HEK293 (cell line): ENCODE measurements at regions not wholly inside any gene's neighbourhood (a gene's known extent, or its start where the extent isn't known, plus 50 kb on each side); places are given as distances from the start of the nearest gene placed in this dataset.

ENCODE experiments used
- CTCF ChIA-PET: fragments of 350-600 bp; formaldehyde crosslinking; extraction: SDS; loops from one replicate; lab custom pipeline; 2021; ENCODE audit warnings: antibody characterized with exemption; lab: Yijun Ruan, JAX
- POLR2A ChIA-PET: fragments of 300-600 bp; formaldehyde crosslinking; extraction: SDS; loops from one replicate; lab custom pipeline; 2020; ENCODE audit warnings: antibody characterized with exemption, inconsistent platforms; lab: Yijun Ruan, JAX
- H3K27ac ChIP-seq: fragments of 200-500 bp; sonication (Bioruptor generic); 2 replicates; pipeline ENCODE4 v1.5.1; 2014; ENCODE audit warnings: low read depth, low read length, control low read depth, inconsistent platforms; ENCODE audit errors: extremely low read depth
- H3K36me3 ChIP-seq, 2 experiments: fragments of 200-500 bp in 1 of 2; sonication (Bioruptor generic) in 1 of 2; 1 replicate in 1 of 2; 2 replicates in 1 of 2; pipeline ENCODE4 v1.5.1; 2014 to 2017; ENCODE audit warnings: inconsistent platforms in 2 of 2, low read length in 2 of 2; ENCODE audit not compliant: control insufficient read depth in 2 of 2, insufficient read depth in 1 of 2
- H3K4me1 ChIP-seq: fragments of 200-500 bp; sonication (Bioruptor generic); 2 replicates; pipeline ENCODE4 v1.5.1; 2014; ENCODE audit warnings: mild to moderate bottlenecking, low read length, inconsistent platforms; ENCODE audit not compliant: control insufficient read depth, insufficient read depth
- H3K4me3 ChIP-seq: 2 replicates; pipeline ENCODE4 v1.5.1; 2011; ENCODE audit warnings: low read depth, mild to moderate bottlenecking, control low read depth, low read length, moderate library complexity
- H3K9me3 ChIP-seq: fragments of 200-500 bp; sonication (Bioruptor generic); 2 replicates; pipeline ENCODE4 v1.5.1; 2014; ENCODE audit warnings: low read depth, low read length, inconsistent platforms; ENCODE audit not compliant: control insufficient read depth, insufficient read depth
- FEZF1 ChIP-seq: fragments of 450-650 bp; formaldehyde crosslinking; IDR thresholded peaks from 2 replicates; pipeline ENCODE4 v1.5.1; 2016; ENCODE audit warnings: missing biosample characterization, missing genetic modification characterization
- GLIS2 ChIP-seq: fragments of 450-650 bp; formaldehyde crosslinking; IDR thresholded peaks from 2 replicates; pipeline ENCODE4 v1.5.1; 2016; ENCODE audit warnings: missing biosample characterization, missing genetic modification characterization
- KLF16 ChIP-seq: fragments of 450-650 bp; formaldehyde crosslinking; IDR thresholded peaks from 2 replicates; pipeline ENCODE4 v1.5.1; 2017; ENCODE audit warnings: missing biosample characterization, missing genetic modification characterization
- REPIN1 ChIP-seq: fragments of 450-650 bp; formaldehyde crosslinking; IDR thresholded peaks from 2 replicates; pipeline ENCODE4 v1.5.1; 2017; ENCODE audit warnings: missing biosample characterization, missing genetic modification characterization, low read depth
- SCRT2 ChIP-seq: fragments of 450-650 bp; formaldehyde crosslinking; IDR thresholded peaks from 2 replicates; pipeline ENCODE4 v1.5.1; 2016; ENCODE audit warnings: missing biosample characterization, missing genetic modification characterization
- SP3 ChIP-seq: fragments of 450-650 bp; formaldehyde crosslinking; IDR thresholded peaks from 2 replicates; pipeline ENCODE4 v1.5.1; 2016; ENCODE audit warnings: missing biosample characterization, missing genetic modification characterization
- ZNF24 ChIP-seq: fragments of 450-650 bp; formaldehyde crosslinking; IDR thresholded peaks from 2 replicates; pipeline ENCODE4 v1.5.1; 2016; ENCODE audit warnings: missing biosample characterization, missing genetic modification characterization
- ZNF335 ChIP-seq: fragments of 450-650 bp; formaldehyde crosslinking; conservative IDR thresholded peaks from 2 replicates; pipeline ENCODE4 v1.5.1; 2016; ENCODE audit warnings: missing biosample characterization, missing genetic modification characterization
- ZNF366 ChIP-seq: fragments of 450-650 bp; formaldehyde crosslinking; conservative IDR thresholded peaks from 2 replicates; pipeline ENCODE4 v1.5.1; 2016; ENCODE audit warnings: missing biosample characterization, missing genetic modification characterization
- ZNF398 ChIP-seq: fragments of 450-650 bp; formaldehyde crosslinking; IDR thresholded peaks from 2 replicates; pipeline ENCODE4 v1.5.1; 2017; ENCODE audit warnings: missing biosample characterization, missing genetic modification characterization
- ZNF629 ChIP-seq: fragments of 450-650 bp; formaldehyde crosslinking; IDR thresholded peaks from 2 replicates; pipeline ENCODE4 v1.5.1; 2017; ENCODE audit warnings: missing biosample characterization, missing genetic modification characterization
- ZNF654 ChIP-seq: fragments of 450-650 bp; formaldehyde crosslinking; IDR thresholded peaks from 2 replicates; pipeline ENCODE4 v1.5.1; 2016; ENCODE audit warnings: low read depth, missing biosample characterization, missing genetic modification characterization
- ZNF658 ChIP-seq: fragments of 450-650 bp; formaldehyde crosslinking; IDR thresholded peaks from 2 replicates; pipeline ENCODE4; 2016; ENCODE audit warnings: missing biosample characterization, missing genetic modification characterization
- ZNF843 ChIP-seq: fragments of 450-650 bp; formaldehyde crosslinking; IDR thresholded peaks from 2 replicates; pipeline ENCODE4 v1.5.1; 2016; ENCODE audit warnings: missing biosample characterization, missing genetic modification characterization
- ZSCAN5A ChIP-seq: fragments of 450-650 bp; formaldehyde crosslinking; IDR thresholded peaks from 2 replicates; pipeline ENCODE4 v1.5.1; 2016; ENCODE audit warnings: missing biosample characterization, missing genetic modification characterization
- TF ChIP-seq, protein P1 (sequence below): fragments of 450-650 bp; formaldehyde crosslinking; IDR thresholded peaks from 2 replicates; pipeline ENCODE4 v1.5.1; 2017; ENCODE audit warnings: missing biosample characterization, missing genetic modification characterization
- TF ChIP-seq, protein P2 (sequence below): fragments of 450-650 bp; formaldehyde crosslinking; IDR thresholded peaks from 2 replicates; pipeline ENCODE4 v1.5.0; 2017; ENCODE audit warnings: missing biosample characterization, missing genetic modification characterization, borderline replicate concordance
- TF ChIP-seq, protein P3 (sequence below): fragments of 450-650 bp; formaldehyde crosslinking; IDR thresholded peaks from 2 replicates; pipeline ENCODE4 v1.5.1; 2016; ENCODE audit warnings: missing biosample characterization, missing genetic modification characterization

DNA sequence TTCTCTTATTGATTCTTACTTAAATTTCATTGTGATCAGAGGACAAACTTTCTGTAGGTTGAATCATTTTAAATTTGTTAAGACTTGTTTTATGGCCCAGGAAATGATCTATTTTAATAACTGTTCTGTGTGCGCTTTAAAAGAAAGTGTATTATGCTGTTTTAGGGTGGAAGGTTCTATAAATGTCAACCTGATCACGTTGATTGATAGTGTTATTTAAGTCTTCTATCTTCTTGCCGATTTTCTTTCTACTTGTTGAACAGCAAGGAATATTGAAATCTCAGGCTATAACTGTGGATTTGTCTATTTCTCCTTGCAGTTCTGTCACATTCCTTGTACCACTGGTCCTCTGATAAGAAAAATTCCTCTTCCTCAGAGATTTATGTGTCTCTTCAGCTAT, 112.7 kb downstream of the TANC2 start:
- Histone ChIP-seq H3K36me3 (no peaks in the 10 kb centered on the region), H3K27ac (no peak overlapping the region), H3K4me3 (no peak overlapping the region), H3K9me3 (no peaks in the 10 kb centered on the region), H3K4me1 (no peaks in the 10 kb centered on the region)
- ChIA-PET POLR2A (no interaction called here), CTCF (no interaction called here)
- no peak for TF ChIP-seq ZSCAN5A
- TF ChIP-seq SCRT2 (tag by site-specific recombination), result peak; percentile 61
- TF ChIP-seq ZNF843, result no peak
- TF ChIP-seq, protein P1, sequence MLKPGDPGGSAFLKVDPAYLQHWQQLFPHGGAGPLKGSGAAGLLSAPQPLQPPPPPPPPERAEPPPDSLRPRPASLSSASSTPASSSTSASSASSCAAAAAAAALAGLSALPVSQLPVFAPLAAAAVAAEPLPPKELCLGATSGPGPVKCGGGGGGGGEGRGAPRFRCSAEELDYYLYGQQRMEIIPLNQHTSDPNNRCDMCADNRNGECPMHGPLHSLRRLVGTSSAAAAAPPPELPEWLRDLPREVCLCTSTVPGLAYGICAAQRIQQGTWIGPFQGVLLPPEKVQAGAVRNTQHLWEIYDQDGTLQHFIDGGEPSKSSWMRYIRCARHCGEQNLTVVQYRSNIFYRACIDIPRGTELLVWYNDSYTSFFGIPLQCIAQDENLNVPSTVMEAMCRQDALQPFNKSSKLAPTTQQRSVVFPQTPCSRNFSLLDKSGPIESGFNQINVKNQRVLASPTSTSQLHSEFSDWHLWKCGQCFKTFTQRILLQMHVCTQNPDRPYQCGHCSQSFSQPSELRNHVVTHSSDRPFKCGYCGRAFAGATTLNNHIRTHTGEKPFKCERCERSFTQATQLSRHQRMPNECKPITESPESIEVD (tag by site-specific recombination), result peak; percentile 45

- H3K4me3 ChIP-seq, result no peak overlapping the region
- no peaks in the 10 kb centered on the region for H3K9me3 ChIP-seq
- H3K4me1 ChIP-seq, result no peaks in the 10 kb centered on the region
- 0 out of 2 replicates have a peak, but pooled peaks have one; percentile 2 for TF ChIP-seq ZNF335
- TF ChIP-seq, protein P2, sequence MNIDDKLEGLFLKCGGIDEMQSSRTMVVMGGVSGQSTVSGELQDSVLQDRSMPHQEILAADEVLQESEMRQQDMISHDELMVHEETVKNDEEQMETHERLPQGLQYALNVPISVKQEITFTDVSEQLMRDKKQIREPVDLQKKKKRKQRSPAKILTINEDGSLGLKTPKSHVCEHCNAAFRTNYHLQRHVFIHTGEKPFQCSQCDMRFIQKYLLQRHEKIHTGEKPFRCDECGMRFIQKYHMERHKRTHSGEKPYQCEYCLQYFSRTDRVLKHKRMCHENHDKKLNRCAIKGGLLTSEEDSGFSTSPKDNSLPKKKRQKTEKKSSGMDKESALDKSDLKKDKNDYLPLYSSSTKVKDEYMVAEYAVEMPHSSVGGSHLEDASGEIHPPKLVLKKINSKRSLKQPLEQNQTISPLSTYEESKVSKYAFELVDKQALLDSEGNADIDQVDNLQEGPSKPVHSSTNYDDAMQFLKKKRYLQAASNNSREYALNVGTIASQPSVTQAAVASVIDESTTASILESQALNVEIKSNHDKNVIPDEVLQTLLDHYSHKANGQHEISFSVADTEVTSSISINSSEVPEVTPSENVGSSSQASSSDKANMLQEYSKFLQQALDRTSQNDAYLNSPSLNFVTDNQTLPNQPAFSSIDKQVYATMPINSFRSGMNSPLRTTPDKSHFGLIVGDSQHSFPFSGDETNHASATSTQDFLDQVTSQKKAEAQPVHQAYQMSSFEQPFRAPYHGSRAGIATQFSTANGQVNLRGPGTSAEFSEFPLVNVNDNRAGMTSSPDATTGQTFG (tag by site-specific recombination), result no peak
- TF ChIP-seq ZNF654, result peak; percentile 38
- TF ChIP-seq, protein P1 (tag by site-specific recombination), result no peak
- no peak overlapping the region for H3K27ac ChIP-seq
- H3K36me3 ChIP-seq, result no peaks in the 10 kb centered on the region
- ChIA-PET POLR2A (no interaction called here), CTCF (interaction anchor here (0.5 to 3.1 kb wide), 23 partner anchors 9 to 409 kb away, joined by 3 to 48 read pairs (median 4); no protein-coding TSS in a partner anchor)
These were observed 116.3 kb downstream of the TANC2 start for GRCh38 chr17:63082273-63082861.

DNA sequence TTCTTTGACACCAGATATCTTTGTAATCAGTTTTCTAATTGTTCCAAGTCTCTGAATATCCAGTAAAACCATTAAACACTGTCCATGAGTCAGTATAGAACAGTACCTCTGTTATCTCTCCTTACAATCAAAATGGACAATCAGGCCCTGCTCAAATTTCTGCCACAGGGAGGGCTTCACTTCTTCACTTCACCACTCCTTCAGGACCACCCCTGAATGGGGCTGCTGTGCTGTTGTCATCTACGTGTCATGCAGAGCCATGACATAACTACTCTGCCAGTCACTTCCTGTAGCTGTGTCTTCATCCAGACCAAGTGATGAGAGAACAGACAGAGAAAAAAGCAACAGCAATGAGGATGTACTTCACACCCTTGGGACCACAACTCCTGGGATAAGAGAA, 116.9 kb downstream of the TANC2 start:
- ChIA-PET POLR2A (no interaction called here), CTCF (interaction anchor here (0.5 to 3.1 kb wide), 20 partner anchors 10 to 344 kb away, joined by 3 to 48 read pairs (median 4); no protein-coding TSS in a partner anchor)
- no peak overlapping the region for H3K27ac ChIP-seq
- 0 out of 2 replicates have a peak, but pooled peaks have one; percentile 58 for TF ChIP-seq FEZF1
- peak; percentile 9; the same call in 1 of the 2 replicates for TF ChIP-seq ZNF335
- 0 out of 2 replicates have a peak, but pooled peaks have one; percentile 11 for TF ChIP-seq SP3 (tag by site-specific recombination)
- TF ChIP-seq KLF16 (tag by site-specific recombination), result no peak
- TF ChIP-seq ZNF366 (tag by site-specific recombination), result 0 out of 2 replicates have a peak, but pooled peaks have one; percentile 14
- peak; percentile 76 for TF ChIP-seq ZNF629 (tag by site-specific recombination)
- TF ChIP-seq ZNF398, result peak; percentile 43
- TF ChIP-seq ZNF658 (tag by site-specific recombination), result no peak
- no peak for TF ChIP-seq REPIN1
- TF ChIP-seq, protein P3, sequence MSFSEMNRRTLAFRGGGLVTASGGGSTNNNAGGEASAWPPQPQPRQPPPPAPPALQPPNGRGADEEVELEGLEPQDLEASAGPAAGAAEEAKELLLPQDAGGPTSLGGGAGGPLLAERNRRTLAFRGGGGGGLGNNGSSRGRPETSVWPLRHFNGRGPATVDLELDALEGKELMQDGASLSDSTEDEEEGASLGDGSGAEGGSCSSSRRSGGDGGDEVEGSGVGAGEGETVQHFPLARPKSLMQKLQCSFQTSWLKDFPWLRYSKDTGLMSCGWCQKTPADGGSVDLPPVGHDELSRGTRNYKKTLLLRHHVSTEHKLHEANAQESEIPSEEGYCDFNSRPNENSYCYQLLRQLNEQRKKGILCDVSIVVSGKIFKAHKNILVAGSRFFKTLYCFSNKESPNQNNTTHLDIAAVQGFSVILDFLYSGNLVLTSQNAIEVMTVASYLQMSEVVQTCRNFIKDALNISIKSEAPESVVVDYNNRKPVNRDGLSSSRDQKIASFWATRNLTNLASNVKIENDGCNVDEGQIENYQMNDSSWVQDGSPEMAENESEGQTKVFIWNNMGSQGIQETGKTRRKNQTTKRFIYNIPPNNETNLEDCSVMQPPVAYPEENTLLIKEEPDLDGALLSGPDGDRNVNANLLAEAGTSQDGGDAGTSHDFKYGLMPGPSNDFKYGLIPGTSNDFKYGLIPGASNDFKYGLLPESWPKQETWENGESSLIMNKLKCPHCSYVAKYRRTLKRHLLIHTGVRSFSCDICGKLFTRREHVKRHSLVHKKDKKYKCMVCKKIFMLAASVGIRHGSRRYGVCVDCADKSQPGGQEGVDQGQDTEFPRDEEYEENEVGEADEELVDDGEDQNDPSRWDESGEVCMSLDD (tag by site-specific recombination), result peak; percentile 28; the same call in 1 of the 2 replicates
- TF ChIP-seq ZNF24 (tag by site-specific recombination), result peak; percentile 51; the same call in 1 of the 2 replicates
- TF ChIP-seq GLIS2 (tag by site-specific recombination), result no peak

More for the DNA sequence above, 116.9 kb downstream of the TANC2 start:
- no peaks in the 10 kb centered on the region for H3K4me1 ChIP-seq
- no peaks in the 10 kb centered on the region for H3K36me3 ChIP-seq
- H3K9me3 ChIP-seq, result no peaks in the 10 kb centered on the region
- H3K4me3 ChIP-seq, result no peak overlapping the region
